ENCODE measurements at regions not wholly inside any gene's neighbourhood (a gene's known extent, or its start where the extent isn't known, plus 50 kb on each side); places are given as distances from the start of the nearest gene placed in this dataset.
"Not testable (repeated sequence)": the region's sequence is repeated elsewhere in the genome, so short reads cannot be mapped to it uniquely, and the experiment has no call there.

DNA sequence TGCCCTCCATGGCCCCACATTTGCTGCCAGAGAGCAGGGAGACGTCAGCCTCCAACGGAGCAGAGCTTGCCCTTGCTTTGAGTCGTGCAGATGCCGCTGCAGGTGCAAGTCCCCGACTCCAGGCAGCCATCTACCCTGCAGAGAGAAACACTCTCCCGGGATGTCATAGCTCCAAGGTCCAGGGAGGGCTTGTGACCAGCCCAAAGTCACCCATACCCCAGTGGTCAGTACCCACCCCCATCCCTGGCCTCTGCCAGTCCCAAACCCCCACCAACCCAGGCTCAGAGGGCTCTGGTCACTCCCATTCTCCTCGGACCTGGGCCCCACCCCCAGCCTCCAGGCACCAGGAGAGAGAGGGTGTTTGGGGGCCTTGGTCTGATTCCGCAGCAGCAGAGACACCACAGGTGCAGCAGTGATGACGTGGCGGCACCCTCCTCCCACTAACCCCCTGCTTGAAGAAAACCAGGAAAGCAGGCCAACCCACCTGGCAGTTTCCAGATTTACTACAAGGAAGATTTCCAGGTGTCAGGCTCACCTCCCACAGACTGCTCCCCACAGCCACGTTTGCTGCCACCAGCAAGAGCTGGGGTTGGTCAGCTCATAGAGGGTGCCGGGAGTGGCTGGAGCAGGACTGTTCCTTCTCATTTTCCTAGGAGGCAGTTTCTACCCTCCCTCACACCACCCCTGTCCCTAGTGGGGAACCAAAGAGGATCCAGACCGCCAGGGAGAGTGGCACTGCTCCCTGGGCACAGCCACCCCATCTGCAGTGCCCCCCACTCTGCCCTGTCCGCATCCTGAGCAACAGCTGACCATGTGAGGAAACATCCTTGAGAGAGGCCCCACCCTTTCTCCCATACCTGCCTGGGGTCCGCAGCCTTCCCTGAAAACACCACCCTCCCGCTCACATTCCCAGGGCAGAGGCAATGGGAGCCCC is 132.4 kb downstream of the TNFRSF13B start:
- not testable (repeated sequence) for DNase-seq

DNA sequence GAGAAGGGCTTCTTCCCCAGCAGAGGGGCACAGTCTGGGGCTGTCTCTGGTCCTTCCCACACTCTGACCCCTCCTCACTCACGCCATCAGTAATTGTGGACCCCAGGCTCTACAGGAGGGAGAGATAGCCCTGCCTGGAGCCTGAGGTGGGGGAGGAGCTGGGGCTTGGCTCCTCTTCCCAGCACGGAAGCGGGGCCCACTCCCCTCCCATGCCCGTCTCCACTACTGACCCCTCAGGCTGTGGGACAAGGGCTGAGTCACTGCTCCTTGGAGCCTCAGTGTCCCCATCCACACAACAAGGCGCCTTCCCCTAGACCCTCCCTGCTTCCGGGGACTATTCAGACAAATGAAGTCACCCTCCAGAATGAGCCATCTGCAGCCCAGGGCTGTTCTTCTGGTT is 133.1 kb downstream of the TNFRSF13B start:
- not testable (repeated sequence) for DNase-seq

- DNase-seq = not testable (repeated sequence)
Measured at GRCh38 chr17:16838287-16838686, 133.6 kb downstream of the TNFRSF13B start.

DNA sequence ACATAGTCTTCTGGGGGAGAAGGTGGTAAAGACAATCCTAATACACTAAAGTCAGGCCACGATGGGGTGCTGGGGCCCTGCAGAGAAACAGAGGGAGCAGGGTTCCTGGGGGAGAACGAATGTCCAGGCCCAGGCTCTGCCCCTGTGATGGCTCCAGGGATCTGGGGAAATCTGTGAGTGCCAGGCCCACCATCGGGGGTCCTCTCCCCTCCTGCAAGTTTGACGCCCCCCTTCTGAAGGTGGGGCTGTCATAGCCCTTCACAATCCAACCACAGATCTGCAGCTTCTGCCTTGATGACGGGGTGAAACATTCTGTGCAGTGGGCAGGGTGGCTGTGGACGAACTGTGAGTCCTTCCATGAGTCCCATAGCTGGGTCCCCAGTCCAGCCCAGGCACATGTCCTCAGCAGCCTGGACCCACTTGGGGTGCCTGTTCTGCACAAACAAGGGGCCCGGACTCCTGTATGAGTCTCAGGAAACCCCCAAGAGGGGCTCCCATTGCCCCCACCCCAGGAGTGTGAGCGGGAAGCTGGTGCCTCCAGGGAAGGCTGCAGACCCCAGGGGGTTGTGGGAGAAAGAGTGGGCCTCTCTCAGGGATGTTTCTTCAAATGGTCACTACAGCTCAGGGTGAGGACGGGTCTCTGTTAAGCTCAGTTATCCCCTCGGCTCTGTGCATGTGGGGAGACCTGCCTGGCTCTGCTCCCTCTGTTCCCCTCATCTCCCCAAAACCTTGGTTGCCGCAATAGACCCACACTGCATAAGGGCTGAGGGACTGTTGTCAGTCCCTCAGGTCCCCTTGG is 134.3 kb downstream of the TNFRSF13B start:
- DNase-seq = not testable (repeated sequence)

DNA sequence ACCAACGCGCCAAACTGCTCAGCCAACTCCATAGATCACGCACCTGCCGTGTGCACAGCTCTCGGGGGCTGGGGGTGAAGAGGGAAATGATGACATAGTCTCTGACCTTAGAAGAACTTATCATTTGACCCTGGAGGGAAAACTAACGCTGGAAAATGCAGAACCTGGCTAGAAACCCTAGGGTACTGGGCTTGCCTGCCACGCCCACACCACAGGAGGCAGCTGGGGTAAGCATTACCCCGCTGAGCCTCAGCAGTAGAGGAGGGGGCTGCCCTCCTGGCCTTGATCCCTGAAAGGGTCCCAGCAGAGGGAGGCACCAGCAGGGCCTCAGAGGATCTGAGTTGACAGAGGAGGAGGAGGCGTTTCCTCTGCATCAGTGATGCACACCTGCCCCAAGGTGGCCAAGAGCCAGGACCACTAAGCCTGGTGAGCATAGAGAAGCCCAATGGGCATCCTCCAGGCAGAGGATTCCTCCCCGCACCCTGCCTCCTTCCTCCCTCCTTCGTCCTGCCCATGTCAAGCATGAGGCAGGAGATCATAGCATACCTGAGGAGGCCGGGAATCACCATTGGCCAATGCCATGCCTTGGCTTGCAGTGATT is 135.5 kb downstream of the TNFRSF13B start:
- DNase-seq = not testable (repeated sequence)

DNA sequence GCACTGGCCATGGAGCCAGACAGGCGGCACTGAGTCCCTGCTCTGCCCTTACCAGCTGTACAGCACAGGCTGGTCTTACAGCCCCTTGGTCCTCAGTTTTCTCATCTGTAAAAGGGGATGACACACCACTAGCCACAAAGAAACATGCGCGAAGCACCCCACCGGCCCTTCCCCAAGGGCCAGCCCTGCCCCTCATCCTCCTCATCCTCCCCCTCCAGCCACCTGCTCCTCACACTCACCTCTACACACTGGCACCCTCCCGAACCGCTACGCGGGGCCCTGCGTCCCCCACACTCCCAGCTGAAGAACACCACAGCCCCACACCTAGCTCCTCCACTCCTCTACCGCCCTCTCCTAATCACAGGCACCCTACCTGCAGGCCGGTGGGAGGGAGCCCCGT is 138.4 kb downstream of the TNFRSF13B start:
- not testable (repeated sequence) for DNase-seq

- not testable (repeated sequence) for DNase-seq
Measured at GRCh38 chr17:16832853-16833252, 139.1 kb downstream of the TNFRSF13B start.

- DNase-seq = not testable (repeated sequence)
Measured at GRCh38 chr17:16832206-16832605, 139.7 kb downstream of the TNFRSF13B start.

DNA sequence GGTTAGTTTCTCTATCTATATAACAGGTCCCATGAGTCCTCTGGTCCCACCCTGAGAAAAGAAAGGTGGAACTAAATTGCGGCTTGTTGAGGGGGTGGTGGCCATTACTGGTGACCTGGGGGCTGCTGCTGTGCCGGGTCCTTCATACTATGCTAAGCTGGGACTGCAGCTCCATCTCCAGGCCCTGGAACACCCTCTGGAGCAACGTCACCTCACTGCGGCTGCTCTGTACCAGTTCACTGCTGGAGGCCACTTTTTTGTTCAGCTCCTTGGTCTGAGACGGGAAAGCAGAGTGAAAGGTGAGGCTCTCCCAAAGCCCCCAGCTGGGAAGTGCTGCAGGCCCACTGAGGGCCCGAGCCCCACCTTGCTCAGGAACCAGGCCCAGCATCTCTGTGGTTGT is 140.7 kb downstream of the CCDC144A start:
- not testable (repeated sequence) for DNase-seq

DNA sequence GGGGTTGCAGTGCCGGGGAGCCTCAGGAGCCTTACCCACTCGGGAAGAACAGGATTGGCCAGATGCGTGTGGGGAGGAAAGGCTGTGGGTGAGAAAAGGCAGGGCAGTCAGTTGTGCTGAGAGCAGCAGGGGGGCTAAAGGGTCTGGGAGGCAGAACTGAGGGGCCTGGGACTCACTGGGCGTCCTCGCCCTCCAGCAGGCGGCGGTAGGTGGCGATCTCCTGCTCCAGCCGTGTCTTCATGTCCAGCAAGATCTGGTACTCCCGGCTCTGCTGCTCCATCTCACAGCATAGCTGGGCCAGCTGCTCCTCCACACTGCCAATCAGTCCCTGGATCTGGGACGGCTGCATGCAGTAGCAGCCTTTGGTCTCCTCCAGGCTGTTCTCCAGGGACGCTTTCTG is 140.2 kb downstream of the CCDC144A start:
- not testable (repeated sequence) for DNase-seq

Measured in NCI-H226 (cell line).